HepG2 (cell line): ENCODE measurements at regions not wholly inside any gene's neighbourhood (a gene's known extent, or its start where the extent isn't known, plus 50 kb on each side); places are given as distances from the start of the nearest gene placed in this dataset.

ENCODE experiments used
- ATAC-seq: fragments of 200-7000 bp; cut with Tn5 transposase; 3 replicates; pipeline ENCODE4 v1.9.1; 2020; ENCODE audit warnings: mild to moderate bottlenecking, moderate library complexity
- BruUV-seq: library from RNA; stranded (reverse); fragments of 400-500 nt; replicated peaks from 2 replicates; lab custom pipeline; 2021; lab: Mats Ljungman, UMichigan
- CTCF ChIA-PET: fragments of 300-600 bp; formaldehyde crosslinking; extraction: SDS; loops from one replicate; lab custom pipeline; 2021; ENCODE audit warnings: low total read pairs, inconsistent platforms, low intra/inter-chr PET ratio; lab: Yijun Ruan, JAX
- POLR2A ChIA-PET: fragments of 350-600 bp; sonication (Branson Sonifier 250); formaldehyde crosslinking; loops from one replicate; lab custom pipeline; 2020; ENCODE audit warnings: antibody characterized with exemption, inconsistent platforms; lab: Yijun Ruan, JAX
- DNase-seq: peaks from one replicate; pipeline ENCODE4 v3.0.0-alpha.2; 2015; ENCODE audit warnings: low spot score
- FAIRE-seq: peaks from 3 replicates; lab custom pipeline; 2011; peaks lifted over from hg19 to GRCh38; lab: Jason Lieb, UNC
- H2AFZ ChIP-seq: one replicate; pipeline ENCODE4 v1.6.1; 2011; ENCODE audit warnings: low read length, inconsistent platforms
- H3K27ac ChIP-seq: fragments of 300-600 bp; 3 replicates; pipeline ENCODE4 v1.8.0; 2011; ENCODE audit warnings: mixed run types, mild to moderate bottlenecking, mixed read lengths, low read length, inconsistent platforms; ENCODE audit not compliant: insufficient read depth; ENCODE audit errors: extremely low read length
- H3K27me3 ChIP-seq, 2 experiments: fragments of 200-600 bp in 1 of 2; 2 replicates in 1 of 2; 3 replicates in 1 of 2; pipeline versions ENCODE4 v1.6.0 to v1.8.0; 2011; ENCODE audit warnings: low read length in 2 of 2, mild to moderate bottlenecking in 2 of 2, moderate library complexity in 2 of 2, inconsistent platforms in 1 of 2; ENCODE audit not compliant: insufficient read depth in 2 of 2, control insufficient read depth in 1 of 2
- H3K36me3 ChIP-seq, 2 experiments: fragments of 200-600 bp in 1 of 2; replicated peaks in 1 of 2; 2 replicates in 1 of 2; 3 replicates in 1 of 2; pipeline versions ENCODE4 v1.5.1 to v1.8.0; 2011; ENCODE audit warnings: low read length in 2 of 2, inconsistent platforms in 1 of 2; ENCODE audit not compliant: insufficient read depth in 2 of 2, control insufficient read depth in 1 of 2
- H3K4me1 ChIP-seq: 2 replicates; pipeline ENCODE4 v1.5.1; 2012; ENCODE audit warnings: low read length, inconsistent platforms; ENCODE audit not compliant: insufficient read depth
- H3K4me2 ChIP-seq: 2 replicates; pipeline ENCODE4 v1.6.0; 2011; ENCODE audit warnings: low read depth, low read length, inconsistent platforms
- H3K4me3 ChIP-seq, 3 experiments: fragments of 200-600 bp in 1 of 3; sonication (generic), shearing (Covaris generic) in 1 of 3; replicated peaks in 1 of 3; 2 replicates each; pipeline ENCODE4 v1.5.1; 2011 to 2016; ENCODE audit warnings: low read length in 3 of 3, inconsistent platforms in 2 of 3, low read depth in 2 of 3, mild to moderate bottlenecking in 2 of 3, control low read depth in 1 of 3, mixed read lengths in 1 of 3; ENCODE audit not compliant: insufficient read depth in 1 of 3
- H3K79me2 ChIP-seq: one replicate; pipeline ENCODE4 v1.6.1; 2011; ENCODE audit warnings: low read length, inconsistent platforms; ENCODE audit not compliant: insufficient read depth
- H3K9ac ChIP-seq: 2 replicates; pipeline ENCODE4 v1.6.0; 2011; ENCODE audit warnings: mild to moderate bottlenecking, low read depth, low read length, inconsistent platforms; ENCODE audit not compliant: insufficient read depth
- H3K9me3 ChIP-seq: 2 replicates; pipeline ENCODE4 v1.5.1; 2012; ENCODE audit warnings: mild to moderate bottlenecking, low read length
- H4K20me1 ChIP-seq: 2 replicates; pipeline ENCODE4 v1.6.0; 2011; ENCODE audit warnings: inconsistent platforms, mild to moderate bottlenecking, low read length, moderate library complexity; ENCODE audit not compliant: insufficient read depth
- CHD4 ChIP-seq: fragments of 200-600 bp; sonication (generic); IDR thresholded peaks from 2 replicates; pipeline ENCODE4 v1.7.0; 2017; ENCODE audit warnings: mild to moderate bottlenecking, low read length, borderline replicate concordance
- CREM ChIP-seq, 2 experiments: sonication (generic) in 1 of 2; formaldehyde crosslinking in 1 of 2; IDR thresholded peaks; 2 replicates each; pipeline versions ENCODE4 v1.4.0 to v1.6.1; 2016 to 2020; ENCODE audit warnings: antibody characterized with exemption in 1 of 2, mild to moderate bottlenecking in 1 of 2, missing genetic modification reagents in 1 of 2
- EHMT2 ChIP-seq: fragments of 200-600 bp; sonication (generic); IDR thresholded peaks from 2 replicates; pipeline ENCODE4 v1.7.0; 2017; ENCODE audit warnings: antibody characterized with exemption, low read depth, low read length, borderline replicate concordance
- FOXC1 ChIP-seq: sonication (generic); formaldehyde crosslinking; IDR thresholded peaks from 2 replicates; pipeline ENCODE4 v1.8.0; 2022; ENCODE audit warnings: mild to moderate bottlenecking, missing genetic modification reagents, borderline replicate concordance
- HNRNPL ChIP-seq: fragments of 200-400 bp; formaldehyde crosslinking; IDR thresholded peaks from 2 replicates; pipeline ENCODE4 v1.6.1; 2017; ENCODE audit warnings: mild to moderate bottlenecking, low read depth, low read length
- MXI1 ChIP-seq: IDR thresholded peaks from 3 replicates; pipeline ENCODE4 v1.6.1; 2012; ENCODE audit warnings: low read depth, low read length, inconsistent platforms, borderline replicate concordance
- NR2C2 ChIP-seq: sonication (generic); formaldehyde crosslinking; IDR thresholded peaks from 2 replicates; pipeline ENCODE4 v1.4.0; 2020; ENCODE audit warnings: missing genetic modification reagents, mild to moderate bottlenecking, moderate library complexity, borderline replicate concordance
- SATB2 ChIP-seq: sonication (generic); formaldehyde crosslinking; IDR thresholded peaks from 2 replicates; pipeline ENCODE4 v1.5.0; 2020; ENCODE audit warnings: missing genetic modification reagents
- ZFP1 ChIP-seq: IDR thresholded peaks from 2 replicates; pipeline ENCODE4 v1.6.1; 2016
- ZNF292 ChIP-seq: sonication (generic); formaldehyde crosslinking; IDR thresholded peaks from 2 replicates; pipeline ENCODE4 v1.8.1; 2022; ENCODE audit warnings: mild to moderate bottlenecking, low read depth, missing genetic modification reagents, borderline replicate concordance
- ZNF598 ChIP-seq: sonication (generic); formaldehyde crosslinking; IDR thresholded peaks from 2 replicates; pipeline ENCODE4 v1.5.1; 2020; ENCODE audit warnings: mild to moderate bottlenecking, missing genetic modification reagents, borderline replicate concordance
- WGBS: methylation state at CpG from one replicate; pipeline ENCODE4 v1.1.6; 2017; ENCODE audit warnings: low lambda C conversion rate; 5-methylcytosine and 5-hydroxymethylcytosine counted together
- in situ Hi-C: cut with HindIII; loops from 2 replicates; pipeline ENCODE4 v1.10.0; 2017; ENCODE audit warnings: low pct_unique_long_range_greater_than_20kb; ENCODE audit not compliant: extremely low pct_ligation_motif_present
- intact Hi-C: fragments of 100-400 bp; cut with micrococcal nuclease; formaldehyde crosslinking; loops from one replicate; pipeline ENCODE4 v1.10.0; 2022; ENCODE audit not compliant: unreplicated experiment
- TF ChIP-seq, protein P1 (sequence below): sonication (generic); formaldehyde crosslinking; conservative IDR thresholded peaks from 2 replicates; pipeline ENCODE4 v1.4.0; 2020; ENCODE audit warnings: missing genetic modification reagents
- TF ChIP-seq, protein P2 (sequence below): sonication (generic); formaldehyde crosslinking; IDR thresholded peaks from 2 replicates; pipeline ENCODE4 v1.4.0; 2020; ENCODE audit warnings: mild to moderate bottlenecking, missing genetic modification reagents
- TF ChIP-seq, protein P3 (sequence below): sonication (generic); formaldehyde crosslinking; IDR thresholded peaks from 2 replicates; pipeline ENCODE4 v1.5.1; 2020; ENCODE audit warnings: mild to moderate bottlenecking, missing genetic modification reagents, borderline replicate concordance
- TF ChIP-seq, protein P4 (sequence below): sonication (generic); formaldehyde crosslinking; IDR thresholded peaks from 2 replicates; pipeline ENCODE4 v1.4.0; 2020; ENCODE audit warnings: missing genetic modification reagents, mild to moderate bottlenecking, borderline replicate concordance
- TF ChIP-seq, protein P5 (sequence below): sonication (generic); formaldehyde crosslinking; IDR thresholded peaks from 2 replicates; pipeline ENCODE4 v1.5.0; 2020; ENCODE audit warnings: missing genetic modification reagents

DNA sequence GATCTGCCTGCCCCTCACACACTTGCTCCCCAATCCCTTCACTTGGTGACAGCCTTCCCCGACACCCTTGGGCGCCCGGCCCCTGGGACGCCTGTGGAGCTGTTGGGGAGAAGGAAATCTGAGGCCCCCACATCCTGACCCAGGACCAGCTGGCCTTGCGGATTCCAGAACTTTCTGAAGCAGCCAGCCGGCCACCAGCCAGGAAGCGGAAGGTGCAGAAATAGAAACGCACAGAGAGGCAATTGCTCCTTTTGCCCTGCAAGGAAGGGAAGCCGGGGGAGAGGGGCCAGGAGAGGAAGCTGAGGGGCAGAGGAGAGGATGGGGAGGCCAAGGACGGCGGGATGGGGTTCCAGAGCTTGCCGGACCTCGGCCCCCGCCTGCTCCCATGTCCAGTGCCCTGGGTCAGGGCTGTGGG is 66.7 kb upstream of the LINC01488 start:
- Histone ChIP-seq H3K4me3 (no peak overlapping the region), H3K27ac (no peak overlapping the region), H4K20me1 (no peaks in the 10 kb centered on the region), H3K9ac (no peak overlapping the region), H2AFZ (no peak overlapping the region), H3K36me3 (no peaks in the 10 kb centered on the region), H3K27me3 (0 out of 5 replicates have a peak, but pooled peaks cover 0 to 3% of the 10 kb centered on the region in 2 experiments), H3K79me2 (no peaks in the 10 kb centered on the region), H3K9me3 (no peaks in the 10 kb centered on the region), H3K4me2 (no peak overlapping the region)
- BruUV-seq: no TSS peak
- POLR2A ChIA-PET: no interaction called here
- intact Hi-C loops: no loop called here
- in situ Hi-C loops: no loop called here
- DNase-seq (no peak), ATAC-seq (no peak), FAIRE-seq (no peak)
- 74% methylated on average over 11 of the region's 14 CpGs for WGBS
- TF ChIP-seq FOXC1 (CRISPR knock-in tag) (no peak), EHMT2 (no peak), ZNF598 (CRISPR knock-in tag) (no peak), HNRNPL (no peak), MXI1 (no peak), ZFP1 (no peak), NR2C2 (CRISPR knock-in tag) (no peak), CREM (IDR thresholded peaks at IDR 0.05) (no peak), CREM (CRISPR knock-in tag; IDR thresholded peaks at IDR 0.05) (no peak), ZNF292 (CRISPR knock-in tag) (no peak), SATB2 (no peak), CHD4 (no peak)
- TF ChIP-seq, protein P1, sequence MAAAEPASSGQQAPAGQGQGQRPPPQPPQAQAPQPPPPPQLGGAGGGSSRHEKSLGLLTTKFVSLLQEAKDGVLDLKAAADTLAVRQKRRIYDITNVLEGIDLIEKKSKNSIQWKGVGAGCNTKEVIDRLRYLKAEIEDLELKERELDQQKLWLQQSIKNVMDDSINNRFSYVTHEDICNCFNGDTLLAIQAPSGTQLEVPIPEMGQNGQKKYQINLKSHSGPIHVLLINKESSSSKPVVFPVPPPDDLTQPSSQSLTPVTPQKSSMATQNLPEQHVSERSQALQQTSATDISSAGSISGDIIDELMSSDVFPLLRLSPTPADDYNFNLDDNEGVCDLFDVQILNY (CRISPR knock-in tag): no peak
- TF ChIP-seq, protein P2, sequence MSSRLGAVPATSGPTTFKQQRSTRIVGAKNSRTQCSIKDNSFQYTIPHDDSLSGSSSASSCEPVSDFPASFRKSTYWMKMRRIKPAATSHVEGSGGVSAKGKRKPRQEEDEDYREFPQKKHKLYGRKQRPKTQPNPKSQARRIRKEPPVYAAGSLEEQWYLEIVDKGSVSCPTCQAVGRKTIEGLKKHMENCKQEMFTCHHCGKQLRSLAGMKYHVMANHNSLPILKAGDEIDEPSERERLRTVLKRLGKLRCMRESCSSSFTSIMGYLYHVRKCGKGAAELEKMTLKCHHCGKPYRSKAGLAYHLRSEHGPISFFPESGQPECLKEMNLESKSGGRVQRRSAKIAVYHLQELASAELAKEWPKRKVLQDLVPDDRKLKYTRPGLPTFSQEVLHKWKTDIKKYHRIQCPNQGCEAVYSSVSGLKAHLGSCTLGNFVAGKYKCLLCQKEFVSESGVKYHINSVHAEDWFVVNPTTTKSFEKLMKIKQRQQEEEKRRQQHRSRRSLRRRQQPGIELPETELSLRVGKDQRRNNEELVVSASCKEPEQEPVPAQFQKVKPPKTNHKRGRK (CRISPR knock-in tag): no peak
- TF ChIP-seq, protein P3, sequence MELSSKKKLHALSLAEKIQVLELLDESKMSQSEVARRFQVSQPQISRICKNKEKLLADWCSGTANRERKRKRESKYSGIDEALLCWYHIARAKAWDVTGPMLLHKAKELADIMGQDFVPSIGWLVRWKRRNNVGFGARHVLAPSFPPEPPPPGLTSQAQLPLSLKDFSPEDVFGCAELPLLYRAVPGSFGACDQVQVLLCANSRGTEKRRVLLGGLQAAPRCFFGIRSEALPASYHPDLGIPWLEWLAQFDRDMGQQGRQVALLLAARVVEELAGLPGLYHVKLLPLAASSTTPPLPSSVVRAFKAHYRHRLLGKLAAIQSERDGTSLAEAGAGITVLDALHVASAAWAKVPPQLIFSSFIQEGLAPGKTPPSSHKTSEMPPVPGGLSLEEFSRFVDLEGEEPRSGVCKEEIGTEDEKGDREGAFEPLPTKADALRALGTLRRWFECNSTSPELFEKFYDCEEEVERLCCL (CRISPR knock-in tag): no peak
- TF ChIP-seq, protein P4, sequence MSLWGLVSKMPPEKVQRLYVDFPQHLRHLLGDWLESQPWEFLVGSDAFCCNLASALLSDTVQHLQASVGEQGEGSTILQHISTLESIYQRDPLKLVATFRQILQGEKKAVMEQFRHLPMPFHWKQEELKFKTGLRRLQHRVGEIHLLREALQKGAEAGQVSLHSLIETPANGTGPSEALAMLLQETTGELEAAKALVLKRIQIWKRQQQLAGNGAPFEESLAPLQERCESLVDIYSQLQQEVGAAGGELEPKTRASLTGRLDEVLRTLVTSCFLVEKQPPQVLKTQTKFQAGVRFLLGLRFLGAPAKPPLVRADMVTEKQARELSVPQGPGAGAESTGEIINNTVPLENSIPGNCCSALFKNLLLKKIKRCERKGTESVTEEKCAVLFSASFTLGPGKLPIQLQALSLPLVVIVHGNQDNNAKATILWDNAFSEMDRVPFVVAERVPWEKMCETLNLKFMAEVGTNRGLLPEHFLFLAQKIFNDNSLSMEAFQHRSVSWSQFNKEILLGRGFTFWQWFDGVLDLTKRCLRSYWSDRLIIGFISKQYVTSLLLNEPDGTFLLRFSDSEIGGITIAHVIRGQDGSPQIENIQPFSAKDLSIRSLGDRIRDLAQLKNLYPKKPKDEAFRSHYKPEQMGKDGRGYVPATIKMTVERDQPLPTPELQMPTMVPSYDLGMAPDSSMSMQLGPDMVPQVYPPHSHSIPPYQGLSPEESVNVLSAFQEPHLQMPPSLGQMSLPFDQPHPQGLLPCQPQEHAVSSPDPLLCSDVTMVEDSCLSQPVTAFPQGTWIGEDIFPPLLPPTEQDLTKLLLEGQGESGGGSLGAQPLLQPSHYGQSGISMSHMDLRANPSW (CRISPR knock-in tag): no peak
- TF ChIP-seq, protein P5, sequence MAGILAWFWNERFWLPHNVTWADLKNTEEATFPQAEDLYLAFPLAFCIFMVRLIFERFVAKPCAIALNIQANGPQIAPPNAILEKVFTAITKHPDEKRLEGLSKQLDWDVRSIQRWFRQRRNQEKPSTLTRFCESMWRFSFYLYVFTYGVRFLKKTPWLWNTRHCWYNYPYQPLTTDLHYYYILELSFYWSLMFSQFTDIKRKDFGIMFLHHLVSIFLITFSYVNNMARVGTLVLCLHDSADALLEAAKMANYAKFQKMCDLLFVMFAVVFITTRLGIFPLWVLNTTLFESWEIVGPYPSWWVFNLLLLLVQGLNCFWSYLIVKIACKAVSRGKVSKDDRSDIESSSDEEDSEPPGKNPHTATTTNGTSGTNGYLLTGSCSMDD (CRISPR knock-in tag): no peak
- TF ChIP-seq, all 625 proteins: peak for 0
- CTCF ChIA-PET: no interaction called here
- peaks cover 1% of the 10 kb centered on the region; the same call in 1 of the 2 replicates for H3K4me1 ChIP-seq
